OCI-LY1 (cell line): ENCODE measurements at regions not wholly inside any gene's neighbourhood (a gene's known extent, or its start where the extent isn't known, plus 50 kb on each side); places are given as distances from the start of the nearest gene placed in this dataset.

ENCODE experiments used
- H2AFZ ChIP-seq: fragments of 200-600 bp; sonication (generic), shearing (Covaris generic); 2 replicates; pipeline ENCODE4 v1.6.0; 2014; ENCODE audit warnings: antibody characterized with exemption, mild to moderate bottlenecking, low read length
- H3F3A ChIP-seq: fragments of 200-600 bp; sonication (generic), shearing (Covaris generic); 2 replicates; pipeline ENCODE4 v1.6.0; 2014; ENCODE audit warnings: mild to moderate bottlenecking, antibody characterized with exemption, low read length, moderate library complexity; ENCODE audit not compliant: insufficient read depth
- H3K27ac ChIP-seq: fragments of 200-600 bp; sonication (generic); 2 replicates; pipeline ENCODE4 v1.5.1; 2014; ENCODE audit warnings: low read length, mixed run types, mild to moderate bottlenecking, low read depth; ENCODE audit not compliant: poor library complexity, severe bottlenecking
- H3K27me3 ChIP-seq: fragments of 200-600 bp; sonication (generic); 2 replicates; pipeline ENCODE4 v1.6.0; 2014; ENCODE audit warnings: antibody characterized with exemption, mild to moderate bottlenecking, low read length, moderate library complexity; ENCODE audit not compliant: insufficient read depth
- H3K36me3 ChIP-seq: fragments of 200-600 bp; sonication (generic); 2 replicates; pipeline ENCODE4 v1.6.1; 2014; ENCODE audit warnings: mild to moderate bottlenecking, antibody characterized with exemption, low read length, moderate library complexity, mixed read lengths; ENCODE audit not compliant: insufficient read depth
- H3K4me1 ChIP-seq: fragments of 200-600 bp; sonication (generic); 2 replicates; pipeline ENCODE4 v1.5.1; 2014; ENCODE audit warnings: mild to moderate bottlenecking, low read length, moderate library complexity; ENCODE audit not compliant: insufficient read depth, severe bottlenecking
- H3K4me2 ChIP-seq: fragments of 200-600 bp; sonication (generic), shearing (Covaris generic); 2 replicates; pipeline ENCODE4 v1.6.1; 2014; ENCODE audit warnings: low read length
- H3K4me3 ChIP-seq: fragments of 200-600 bp; sonication (generic); 2 replicates; pipeline ENCODE4 v1.5.1; 2014; ENCODE audit warnings: low read length, low read depth, mild to moderate bottlenecking, mixed read lengths; ENCODE audit not compliant: poor library complexity, severe bottlenecking
- H3K79me2 ChIP-seq: fragments of 200-600 bp; shearing (Covaris generic); 2 replicates; pipeline ENCODE4 v1.6.1; 2016; ENCODE audit warnings: mixed run types, low read length, mixed read lengths; ENCODE audit not compliant: insufficient read depth
- H3K9ac ChIP-seq: fragments of 200-600 bp; sonication (generic), shearing (Covaris generic); 2 replicates; pipeline ENCODE4 v1.6.1; 2014; ENCODE audit warnings: mild to moderate bottlenecking, low read length, mixed read lengths
- H3K9me2 ChIP-seq: fragments of 200-600 bp; sonication (generic), shearing (Covaris generic); 2 replicates; pipeline ENCODE4 v1.6.1; 2014; ENCODE audit warnings: low read depth, mild to moderate bottlenecking, low read length, mixed read lengths
- H3K9me3 ChIP-seq: fragments of 200-600 bp; shearing (Covaris generic); 2 replicates; pipeline ENCODE4 v1.6.1; 2014; ENCODE audit warnings: low read length, mixed read lengths
- H4K20me1 ChIP-seq: fragments of 200-600 bp; sonication (generic), shearing (Covaris generic); 2 replicates; pipeline ENCODE4 v1.6.0; 2016; ENCODE audit warnings: mild to moderate bottlenecking, low read length; ENCODE audit not compliant: insufficient read depth
- CTCF ChIP-seq: fragments of 200-600 bp; sonication (generic), shearing (Covaris generic); IDR thresholded peaks from 2 replicates; pipeline ENCODE4 v1.5.1; 2017; ENCODE audit warnings: mild to moderate bottlenecking, antibody characterized with exemption, low read length, moderate library complexity, mixed read lengths
- EZH2 ChIP-seq: fragments of 200-600 bp; sonication (generic), shearing (Covaris generic); IDR thresholded peaks from 2 replicates; pipeline ENCODE4 v1.8.0; 2017; ENCODE audit warnings: borderline replicate concordance, mixed run types, mild to moderate bottlenecking, antibody characterized with exemption, low read length, moderate library complexity, mixed read lengths

GRCh38 chr3:110031975-110032374, 694.6 kb upstream of the DPPA4 start:
- no peak overlapping the region for H2AFZ ChIP-seq
- H3K4me1 ChIP-seq, result no peaks in the 10 kb centered on the region
- H3F3A ChIP-seq, result no peaks in the 10 kb centered on the region
- no peaks in the 10 kb centered on the region for H3K27me3 ChIP-seq
- no peak for TF ChIP-seq EZH2
- TF ChIP-seq CTCF, result no peak
- no peak overlapping the region for H3K4me2 ChIP-seq
- H3K27ac ChIP-seq, result no peak overlapping the region
- H3K36me3 ChIP-seq, result no peaks in the 10 kb centered on the region
- no peaks in the 10 kb centered on the region for H3K79me2 ChIP-seq
- no peak overlapping the region for H3K9ac ChIP-seq
- H3K9me2 ChIP-seq, result no peaks in the 10 kb centered on the region
- H3K9me3 ChIP-seq, result no peaks in the 10 kb centered on the region
- no peaks in the 10 kb centered on the region for H4K20me1 ChIP-seq
- H3K4me3 ChIP-seq, result no peak overlapping the region

- H2AFZ ChIP-seq, result no peak overlapping the region
- no peak for TF ChIP-seq CTCF
- no peak for TF ChIP-seq EZH2
- H4K20me1 ChIP-seq, result no peaks in the 10 kb centered on the region
- H3K4me3 ChIP-seq, result no peak overlapping the region
- no peaks in the 10 kb centered on the region for H3K27me3 ChIP-seq
- no peak overlapping the region for H3K27ac ChIP-seq
- no peaks in the 10 kb centered on the region for H3F3A ChIP-seq
- no peaks in the 10 kb centered on the region for H3K36me3 ChIP-seq
- H3K9me3 ChIP-seq, result no peaks in the 10 kb centered on the region
- no peaks in the 10 kb centered on the region for H3K79me2 ChIP-seq
- H3K4me1 ChIP-seq, result no peaks in the 10 kb centered on the region
- H3K9ac ChIP-seq, result no peak overlapping the region
- no peak overlapping the region for H3K4me2 ChIP-seq
- no peaks in the 10 kb centered on the region for H3K9me2 ChIP-seq
Measured at GRCh38 chr3:110059431-110059830, 722.1 kb upstream of the DPPA4 start.

- H3K36me3 ChIP-seq, result no peaks in the 10 kb centered on the region
- H3K27me3 ChIP-seq, result no peaks in the 10 kb centered on the region
- H2AFZ ChIP-seq, result no peak overlapping the region
- H3K27ac ChIP-seq, result no peak overlapping the region
- H3K4me3 ChIP-seq, result no peak overlapping the region
- no peaks in the 10 kb centered on the region for H3K9me3 ChIP-seq
- TF ChIP-seq EZH2, result no peak
- TF ChIP-seq CTCF, result no peak
- no peak overlapping the region for H3K9ac ChIP-seq
- no peaks in the 10 kb centered on the region for H3K9me2 ChIP-seq
- H3K4me1 ChIP-seq, result no peaks in the 10 kb centered on the region
- H3K4me2 ChIP-seq, result no peak overlapping the region
- no peaks in the 10 kb centered on the region for H4K20me1 ChIP-seq
- H3K79me2 ChIP-seq, result no peaks in the 10 kb centered on the region
- H3F3A ChIP-seq, result no peaks in the 10 kb centered on the region
Measured at GRCh38 chr3:110062716-110063115, 725.4 kb upstream of the DPPA4 start.
